ENCODE measurements at regions not wholly inside any gene's neighbourhood (a gene's known extent, or its start where the extent isn't known, plus 50 kb on each side); places are given as distances from the start of the nearest gene placed in this dataset.

DNA sequence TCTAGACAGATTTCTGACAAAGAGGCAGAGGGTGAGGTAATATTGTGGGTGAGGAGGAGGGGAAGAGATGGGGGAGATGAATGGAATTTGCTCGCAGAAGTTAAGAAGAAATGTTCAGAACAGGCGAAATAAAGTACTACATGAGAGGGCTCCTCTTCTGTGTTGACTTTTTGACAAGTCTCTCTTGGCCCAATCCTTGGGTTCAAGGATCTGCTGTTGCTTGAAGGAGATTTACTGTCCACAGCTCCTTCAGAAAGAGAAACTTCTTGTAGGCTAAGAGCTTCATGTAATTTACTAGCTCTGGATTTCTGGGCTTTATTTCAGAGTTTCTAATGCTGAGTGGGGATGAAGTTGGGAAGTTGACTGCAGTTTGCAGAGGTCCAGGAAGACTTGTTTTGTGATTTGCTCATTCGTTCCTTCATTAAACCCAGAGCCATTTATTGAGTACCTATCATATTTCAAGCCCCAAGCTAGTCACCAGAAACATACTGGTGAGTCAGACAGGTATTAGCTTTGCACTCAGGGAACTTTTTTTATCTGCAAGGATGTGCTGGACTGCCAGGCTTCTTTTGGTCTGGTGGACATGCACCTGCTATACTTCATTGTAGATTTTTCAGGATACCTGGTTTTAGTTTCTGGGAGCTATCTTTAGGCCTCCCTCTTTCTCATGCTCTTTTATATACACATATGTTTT is 402.9 kb upstream of the CLINT1 start:
- ChIA-PET POLR2A (no interaction called here), CTCF (no interaction called here)
- Mint-ChIP-seq H3K9me3 (no peaks in the 10 kb centered on the region), H3K27ac (no peak overlapping the region), H3K36me3 (ENCODE audit: low read depth) (no peaks in the 10 kb centered on the region), H3K27me3 (no peaks in the 10 kb centered on the region), H3K4me1 (ENCODE audit: low read depth) (no peaks in the 10 kb centered on the region), H3K4me3 (no peak overlapping the region)
- Histone ChIP-seq H3K9me3 (ENCODE audit: control insufficient read depth in 1 of 2, insufficient read depth in 1 of 2, low read length in 2 of 2) (no peaks in the 10 kb centered on the region), H3K27me3 (ENCODE audit: control insufficient read depth in 1 of 2, insufficient read depth in 2 of 2, low read length in 2 of 2) (no peaks in the 10 kb centered on the region), H3K4me1 (ENCODE audit: insufficient read depth, low read length) (no peaks in the 10 kb centered on the region), H3K27ac (ENCODE audit: low read depth in 1 of 2, low read length in 2 of 2) (no peak overlapping the region), H3K4me3 (ENCODE audit: low read length) (no peak overlapping the region), H3K36me3 (ENCODE audit: insufficient read depth, low read length) (no peaks in the 10 kb centered on the region)
- ATAC-seq (ENCODE audit: poor library complexity) (no peak), DNase-seq (no peak)
- intact Hi-C loops (cut with DNase I, micrococcal nuclease): no loop called here
- no peak for TF ChIP-seq CTCF (IDR thresholded peaks at IDR 0.05)

DNA sequence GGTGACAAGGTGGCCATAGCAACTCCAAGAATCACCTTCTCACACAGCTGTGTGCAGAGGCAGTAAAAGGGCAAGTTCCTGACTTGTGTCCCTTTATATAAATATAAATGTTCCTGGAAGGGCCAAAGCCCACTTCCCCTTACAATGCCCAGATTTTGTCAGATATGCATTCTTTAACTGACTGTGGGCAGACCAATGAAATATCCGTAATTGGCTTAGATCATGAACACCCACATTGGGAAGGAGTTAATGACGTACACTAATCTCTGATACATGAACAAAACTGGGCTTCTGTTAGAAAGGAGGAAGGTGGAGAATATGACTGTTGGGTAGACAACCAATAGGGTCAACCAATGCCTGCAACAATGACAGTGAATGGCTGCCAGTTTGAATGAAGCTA is 397.2 kb upstream of the CLINT1 start:
- Histone ChIP-seq H3K27ac (ENCODE audit: low read depth in 1 of 2, low read length in 2 of 2) (no peak overlapping the region), H3K27me3 (ENCODE audit: control insufficient read depth in 1 of 2, insufficient read depth in 2 of 2, low read length in 2 of 2) (no peaks in the 10 kb centered on the region), H3K36me3 (ENCODE audit: insufficient read depth, low read length) (no peaks in the 10 kb centered on the region), H3K4me1 (ENCODE audit: insufficient read depth, low read length) (no peaks in the 10 kb centered on the region), H3K4me3 (ENCODE audit: low read length) (no peak overlapping the region), H3K9me3 (ENCODE audit: control insufficient read depth in 1 of 2, insufficient read depth in 1 of 2, low read length in 2 of 2) (no peaks in the 10 kb centered on the region)
- Mint-ChIP-seq H3K27ac (no peak overlapping the region), H3K4me1 (ENCODE audit: low read depth) (no peaks in the 10 kb centered on the region), H3K9me3 (no peaks in the 10 kb centered on the region), H3K4me3 (no peak overlapping the region), H3K36me3 (ENCODE audit: low read depth) (no peaks in the 10 kb centered on the region), H3K27me3 (peaks cover 4% of the 10 kb centered on the region)
- no peak for ATAC-seq (ENCODE audit: poor library complexity)
- CTCF ChIA-PET: no interaction called here
- intact Hi-C loops (cut with DNase I, micrococcal nuclease): no loop called here
- no peak for DNase-seq
- POLR2A ChIA-PET: no interaction called here
- no peak for TF ChIP-seq CTCF (IDR thresholded peaks at IDR 0.05)

- ChIA-PET POLR2A (no interaction called here), CTCF (no interaction called here)
- Mint-ChIP-seq H3K4me3 (no peak overlapping the region), H3K9me3 (no peaks in the 10 kb centered on the region), H3K4me1 (ENCODE audit: low read depth) (no peaks in the 10 kb centered on the region), H3K36me3 (ENCODE audit: low read depth) (no peaks in the 10 kb centered on the region), H3K27me3 (peaks cover 7% of the 10 kb centered on the region), H3K27ac (no peak overlapping the region)
- DNase-seq (no peak), ATAC-seq (ENCODE audit: poor library complexity) (no peak)
- TF ChIP-seq CTCF (IDR thresholded peaks at IDR 0.05): no peak
- H3K27me3 ChIP-seq (ENCODE audit: control insufficient read depth in 1 of 2, insufficient read depth in 2 of 2, low read length in 2 of 2): no peaks in the 10 kb centered on the region
- no peaks in the 10 kb centered on the region for H3K4me1 ChIP-seq (ENCODE audit: insufficient read depth, low read length)
- H3K27ac ChIP-seq (ENCODE audit: low read depth in 1 of 2, low read length in 2 of 2): no peak overlapping the region
- H3K4me3 ChIP-seq (ENCODE audit: low read length): no peak overlapping the region
- H3K9me3 ChIP-seq (ENCODE audit: control insufficient read depth in 1 of 2, insufficient read depth in 1 of 2, low read length in 2 of 2): no peaks in the 10 kb centered on the region
- H3K36me3 ChIP-seq (ENCODE audit: insufficient read depth, low read length): no peaks in the 10 kb centered on the region
- intact Hi-C loops (cut with DNase I, micrococcal nuclease): no loop called here
Measured at GRCh38 chr5:158255609-158256008, 396.7 kb upstream of the CLINT1 start.

Measured in CD4-positive, alpha-beta T cell (primary cell).